ENCODE measurements at regions not wholly inside any gene's neighbourhood (a gene's known extent, or its start where the extent isn't known, plus 50 kb on each side); places are given as distances from the start of the nearest gene placed in this dataset.

GRCh38 chr3:154664714-154665113, 234.7 kb upstream of the GPR149 start:
- H3K4me1 Mint-ChIP-seq (ENCODE audit: low read depth): no peaks in the 10 kb centered on the region
- H3K27ac Mint-ChIP-seq: no peak overlapping the region
- DNase-seq: no peak
- no peaks in the 10 kb centered on the region for H3K36me3 Mint-ChIP-seq (ENCODE audit: low read depth)
- H3K9me3 Mint-ChIP-seq: peaks cover 40% of the 10 kb centered on the region
- H3K4me3 Mint-ChIP-seq: no peak overlapping the region
- H3K27me3 Mint-ChIP-seq (ENCODE audit: insufficient read depth): no peaks in the 10 kb centered on the region
- no peak for TF ChIP-seq CTCF (IDR thresholded peaks at IDR 0.05)

DNA sequence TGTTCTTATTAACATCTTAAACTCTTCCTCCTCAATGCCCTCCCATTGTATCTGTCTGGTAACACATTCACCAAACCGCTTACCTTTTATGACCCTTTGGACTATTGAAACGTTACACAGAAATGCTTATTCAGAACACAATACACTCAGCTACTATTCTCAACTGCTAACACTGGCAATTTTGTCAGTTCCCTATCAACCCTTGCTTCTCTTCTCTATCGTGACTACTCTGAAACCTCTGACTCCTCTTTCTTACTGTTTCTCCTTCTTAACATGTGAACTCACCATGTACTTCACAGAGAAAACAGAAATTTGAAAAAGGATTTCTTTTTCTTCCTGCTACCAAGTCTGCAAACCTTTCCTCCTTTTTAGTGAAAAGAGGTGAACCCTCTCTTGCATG, 232.9 kb upstream of the GPR149 start:
- H3K4me1 Mint-ChIP-seq (ENCODE audit: low read depth): no peaks in the 10 kb centered on the region
- no peak for DNase-seq
- no peak for TF ChIP-seq CTCF (IDR thresholded peaks at IDR 0.05)
- H3K36me3 Mint-ChIP-seq (ENCODE audit: low read depth): no peaks in the 10 kb centered on the region
- no peak overlapping the region for H3K27ac Mint-ChIP-seq
- no peaks in the 10 kb centered on the region for H3K27me3 Mint-ChIP-seq (ENCODE audit: insufficient read depth)
- peaks cover 36% of the 10 kb centered on the region for H3K9me3 Mint-ChIP-seq
- H3K4me3 Mint-ChIP-seq: no peak overlapping the region

DNA sequence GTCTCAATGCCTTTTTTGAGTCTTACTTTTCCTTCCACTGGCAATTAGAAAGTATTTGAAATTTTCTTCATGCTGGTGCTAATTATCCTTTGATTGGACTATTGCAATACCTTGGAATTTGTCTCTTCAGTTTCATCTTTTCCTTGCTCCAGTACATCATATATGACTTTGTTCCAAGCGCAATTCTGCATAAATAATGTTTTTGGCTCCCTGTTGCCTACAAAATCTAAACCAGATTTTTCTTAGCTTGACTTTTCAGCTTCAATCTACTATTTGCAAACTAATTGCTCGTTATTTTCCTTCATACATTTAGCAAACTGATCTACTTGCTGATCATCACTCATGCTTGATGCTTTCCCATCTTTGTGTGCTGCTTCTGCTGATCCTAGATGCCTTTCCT, 230.8 kb upstream of the GPR149 start:
- no peak for DNase-seq
- H3K27ac Mint-ChIP-seq: no peak overlapping the region
- H3K36me3 Mint-ChIP-seq (ENCODE audit: low read depth): no peaks in the 10 kb centered on the region
- H3K27me3 Mint-ChIP-seq (ENCODE audit: insufficient read depth): no peaks in the 10 kb centered on the region
- no peaks in the 10 kb centered on the region for H3K4me1 Mint-ChIP-seq (ENCODE audit: low read depth)
- peaks cover 36% of the 10 kb centered on the region for H3K9me3 Mint-ChIP-seq
- no peak overlapping the region for H3K4me3 Mint-ChIP-seq
- TF ChIP-seq CTCF (IDR thresholded peaks at IDR 0.05): no peak

- Mint-ChIP-seq H3K4me1 (ENCODE audit: low read depth) (no peaks in the 10 kb centered on the region), H3K36me3 (ENCODE audit: low read depth) (no peaks in the 10 kb centered on the region)
- DNase-seq: no peak
Observed at GRCh38 chr3:154658000-154658399, 228.0 kb upstream of the GPR149 start.

GRCh38 chr3:154657218-154657617, 227.2 kb upstream of the GPR149 start:
- Mint-ChIP-seq H3K4me3 (no peak overlapping the region), H3K36me3 (ENCODE audit: low read depth) (no peaks in the 10 kb centered on the region), H3K4me1 (ENCODE audit: low read depth) (no peaks in the 10 kb centered on the region), H3K9me3 (peaks cover 26% of the 10 kb centered on the region), H3K27me3 (ENCODE audit: insufficient read depth) (no peaks in the 10 kb centered on the region), H3K27ac (no peak overlapping the region)
- no peak for TF ChIP-seq CTCF (IDR thresholded peaks at IDR 0.05)
- DNase-seq: no peak

More at GRCh38 chr3:154658000-154658399, 228.0 kb upstream of the GPR149 start:
- H3K4me3 Mint-ChIP-seq: no peak overlapping the region
- H3K27ac Mint-ChIP-seq: no peak overlapping the region
- TF ChIP-seq CTCF (IDR thresholded peaks at IDR 0.05): no peak
- peaks cover 30% of the 10 kb centered on the region for H3K9me3 Mint-ChIP-seq
- H3K27me3 Mint-ChIP-seq (ENCODE audit: insufficient read depth): no peaks in the 10 kb centered on the region

DNA sequence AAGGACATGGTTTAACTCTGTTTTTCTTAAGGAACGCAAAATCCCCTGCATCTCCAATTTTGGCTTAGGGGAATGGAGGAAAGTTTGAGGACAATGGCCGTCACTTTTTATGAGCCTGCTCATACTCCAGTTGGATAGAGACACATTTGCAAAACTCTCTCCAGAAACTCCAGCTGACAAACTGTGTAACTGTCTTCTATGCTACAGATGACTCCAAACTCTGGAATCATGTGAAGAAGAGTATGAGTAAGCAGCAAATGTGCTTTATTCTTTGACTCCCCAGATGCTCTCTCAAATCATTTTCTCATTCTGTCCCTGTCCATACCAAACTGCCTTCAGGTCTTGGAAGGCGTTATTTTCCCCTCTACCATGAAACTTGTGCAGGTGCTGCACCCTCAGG, 226.5 kb upstream of the GPR149 start:
- Mint-ChIP-seq H3K4me1 (ENCODE audit: low read depth) (no peaks in the 10 kb centered on the region), H3K4me3 (no peak overlapping the region), H3K27me3 (ENCODE audit: insufficient read depth) (no peaks in the 10 kb centered on the region), H3K9me3 (peaks cover 33% of the 10 kb centered on the region), H3K27ac (no peak overlapping the region), H3K36me3 (ENCODE audit: low read depth) (no peaks in the 10 kb centered on the region)
- no peak for DNase-seq
- TF ChIP-seq CTCF (IDR thresholded peaks at IDR 0.05): no peak

Data from HFFc6 (cell line).